K562 (cell line): ENCODE measurements at regions not wholly inside any gene's neighbourhood (a gene's known extent, or its start where the extent isn't known, plus 50 kb on each side); places are given as distances from the start of the nearest gene placed in this dataset.

ENCODE experiments used
- ATAC-seq: fragments of 200-7000 bp; cut with Tn5 transposase; 3 replicates; pipeline ENCODE4 v1.9.1; 2020; ENCODE audit warnings: moderate library complexity
- BruUV-seq: library from RNA; stranded (reverse); fragments of 400-500 nt; replicated peaks from 2 replicates; lab custom pipeline; 2021; lab: Mats Ljungman, UMichigan
- CTCF ChIA-PET: fragments of 300-600 bp; formaldehyde crosslinking; extraction: SDS; loops from one replicate; lab custom pipeline; 2021; ENCODE audit warnings: low intra/inter-chr PET ratio; lab: Yijun Ruan, JAX
- POLR2A ChIA-PET: fragments of 300-600, 350-650 bp; sonication (Branson Sonifier 250); formaldehyde crosslinking; extraction: SDS; loops from one replicate; lab custom pipeline; 2021; ENCODE audit warnings: antibody characterized with exemption, inconsistent platforms; lab: Yijun Ruan, JAX
- DNase-seq, 4 experiments: peaks; one replicate each; pipeline versions ENCODE4 v3.0.0 to v3.0.0-alpha.2; 2011 to 2018; ENCODE audit warnings: low spot score in 3 of 4, mixed read lengths in 3 of 4; ENCODE audit errors: extremely low read depth in 1 of 4
- FAIRE-seq: peaks from 2 replicates; lab custom pipeline; 2011; peaks lifted over from hg19 to GRCh38; lab: Jason Lieb, UNC
- H2AFZ ChIP-seq: 2 replicates; pipeline ENCODE4 v1.6.0; 2011; ENCODE audit warnings: low read depth, low read length, control low read depth, inconsistent platforms
- H3K27ac ChIP-seq: fragments of 200-600 bp; 3 replicates; pipeline ENCODE4 v1.8.0; 2011; ENCODE audit warnings: low read depth, mild to moderate bottlenecking, control low read depth, inconsistent platforms, low read length, moderate library complexity, mixed read lengths; ENCODE audit errors: extremely low read depth
- H3K27me3 ChIP-seq, 2 experiments: fragments of 300-600 bp in 1 of 2; 2 replicates in 1 of 2; 3 replicates in 1 of 2; pipeline versions ENCODE4 v1.6.0 to v1.8.0; 2011; ENCODE audit warnings: inconsistent platforms in 2 of 2, low read length in 2 of 2, mild to moderate bottlenecking in 1 of 2, mixed read lengths in 1 of 2, moderate library complexity in 1 of 2; ENCODE audit not compliant: control insufficient read depth in 2 of 2, insufficient read depth in 2 of 2
- H3K36me3 ChIP-seq: fragments of 300-600 bp; 3 replicates; pipeline ENCODE4 v1.8.0; 2011; ENCODE audit warnings: mild to moderate bottlenecking, low read length, inconsistent platforms; ENCODE audit not compliant: control insufficient read depth, insufficient read depth
- H3K4me1 ChIP-seq, 2 experiments: fragments of 200-600 bp in 1 of 2; replicated peaks in 1 of 2; 2 replicates in 1 of 2; 3 replicates in 1 of 2; pipeline versions ENCODE4 v1.5.1 to v1.8.0; 2011; ENCODE audit warnings: inconsistent platforms in 2 of 2, low read length in 2 of 2, mild to moderate bottlenecking in 1 of 2, mixed read lengths in 1 of 2, moderate library complexity in 1 of 2; ENCODE audit not compliant: control insufficient read depth in 2 of 2, insufficient read depth in 2 of 2
- H3K4me2 ChIP-seq: 2 replicates; pipeline ENCODE4 v1.6.1; 2011; ENCODE audit warnings: low read length, control low read depth, inconsistent platforms, mixed read lengths; ENCODE audit not compliant: insufficient read depth
- H3K4me3 ChIP-seq: fragments of 200-600 bp; sonication (generic), shearing (Covaris generic); 2 replicates; pipeline ENCODE4 v1.5.1; 2016; ENCODE audit warnings: control low read depth, inconsistent platforms
- H3K79me2 ChIP-seq: fragments of 200-600 bp; 3 replicates; pipeline ENCODE4 v1.8.0; 2011; ENCODE audit warnings: low read length, inconsistent platforms; ENCODE audit not compliant: control insufficient read depth, insufficient read depth
- H3K9ac ChIP-seq, 2 experiments: 2 replicates each; pipeline versions ENCODE4 v1.6.0 to v1.6.1; 2011; ENCODE audit warnings: low read depth in 2 of 2, low read length in 2 of 2, control low read depth in 1 of 2, inconsistent platforms in 1 of 2, mild to moderate bottlenecking in 1 of 2, mixed read lengths in 1 of 2; ENCODE audit not compliant: insufficient read depth in 1 of 2
- H3K9me1 ChIP-seq: one replicate; pipeline ENCODE4 v1.6.0; 2011; ENCODE audit warnings: inconsistent platforms, mild to moderate bottlenecking, low read length, moderate library complexity; ENCODE audit not compliant: control insufficient read depth, insufficient read depth
- H3K9me3 ChIP-seq: replicated peaks from 2 replicates; pipeline ENCODE4 v1.5.1; 2011; ENCODE audit warnings: low read depth, low read length, inconsistent platforms; ENCODE audit not compliant: control insufficient read depth, insufficient read depth
- H4K20me1 ChIP-seq: replicated peaks from 2 replicates; pipeline ENCODE4 v1.6.1; 2011; ENCODE audit warnings: low read length, inconsistent platforms, mixed read lengths; ENCODE audit not compliant: control insufficient read depth, insufficient read depth
- BCOR ChIP-seq: fragments of 450-650 bp; IDR thresholded peaks from 2 replicates; pipeline ENCODE4 v1.6.1; 2016
- HLTF ChIP-seq: fragments of 450-650 bp; IDR thresholded peaks from 2 replicates; pipeline ENCODE4 v1.6.1; 2016
- HNRNPK ChIP-seq: fragments of 200-400 bp; formaldehyde crosslinking; IDR thresholded peaks from one replicate; pipeline ENCODE4 v1.6.1; 2018; ENCODE audit warnings: mild to moderate bottlenecking, low read depth, low read length; ENCODE audit not compliant: poor library complexity, severe bottlenecking
- HNRNPUL1 ChIP-seq: fragments of 200-400 bp; formaldehyde crosslinking; IDR thresholded peaks from 2 replicates; pipeline ENCODE4 v1.6.1; 2017; ENCODE audit warnings: low read length
- MYC ChIP-seq, 2 experiments: fragments of 250-450 bp in 1 of 2; sonication (Bioruptor Pico) in 1 of 2; IDR thresholded peaks; 2 replicates each; pipeline versions ENCODE4 v1.5.1 to v1.6.1; 2012 to 2021; ENCODE audit warnings: low read depth in 2 of 2, borderline replicate concordance in 1 of 2, improper control_type of control experiment in 1 of 2, low read length in 1 of 2, mild to moderate bottlenecking in 1 of 2, moderate library complexity in 1 of 2
- PHB2 ChIP-seq: fragments of 450-650 bp; IDR thresholded peaks from 2 replicates; pipeline ENCODE4 v1.6.1; 2017; ENCODE audit warnings: low read depth
- RFX7 ChIP-seq: fragments of 250-450 bp; sonication (Bioruptor Pico); IDR thresholded peaks from 2 replicates; pipeline ENCODE4 v1.5.1; 2021; ENCODE audit warnings: mild to moderate bottlenecking
- ZNF785 ChIP-seq: fragments of 250-450 bp; sonication (Bioruptor Pico); IDR thresholded peaks from 2 replicates; pipeline ENCODE4 v1.4.0; 2020; ENCODE audit warnings: mild to moderate bottlenecking
- WGBS: fragments of 100-300 bp; shearing (Covaris generic); methylation state at CpG from one replicate; pipeline ENCODE4 v1.1.6; 2016; ENCODE audit warnings: low coverage, mixed read lengths; ENCODE audit not compliant: insufficient coverage; ENCODE audit errors: missing lambda C conversion rate; 5-methylcytosine and 5-hydroxymethylcytosine counted together
- in situ Hi-C: fragments of 300-500 bp; cut with MboI; formaldehyde crosslinking; loops from 4 replicates; pipeline ENCODE4 v1.15.0; 2018; ENCODE audit warnings: inconsistent platforms, mixed read lengths
- intact Hi-C: fragments of 100-400 bp; cut with micrococcal nuclease; formaldehyde crosslinking; loops from 2 replicates; pipeline ENCODE4 v1.14.2; 2022
- TF ChIP-seq, protein P1 (sequence below): fragments of 250-450 bp; sonication (Bioruptor Pico); IDR thresholded peaks from 2 replicates; pipeline ENCODE4 v1.5.0; 2021; ENCODE audit warnings: mild to moderate bottlenecking, moderate library complexity
- TF ChIP-seq, protein P2 (sequence below), 2 experiments: fragments of 150-350 bp in 1 of 2; IDR thresholded peaks; 2 replicates each; pipeline ENCODE4 v1.6.1; 2012 to 2016; ENCODE audit warnings: low read depth in 2 of 2, low read length in 2 of 2, mild to moderate bottlenecking in 1 of 2, moderate library complexity in 1 of 2

DNA sequence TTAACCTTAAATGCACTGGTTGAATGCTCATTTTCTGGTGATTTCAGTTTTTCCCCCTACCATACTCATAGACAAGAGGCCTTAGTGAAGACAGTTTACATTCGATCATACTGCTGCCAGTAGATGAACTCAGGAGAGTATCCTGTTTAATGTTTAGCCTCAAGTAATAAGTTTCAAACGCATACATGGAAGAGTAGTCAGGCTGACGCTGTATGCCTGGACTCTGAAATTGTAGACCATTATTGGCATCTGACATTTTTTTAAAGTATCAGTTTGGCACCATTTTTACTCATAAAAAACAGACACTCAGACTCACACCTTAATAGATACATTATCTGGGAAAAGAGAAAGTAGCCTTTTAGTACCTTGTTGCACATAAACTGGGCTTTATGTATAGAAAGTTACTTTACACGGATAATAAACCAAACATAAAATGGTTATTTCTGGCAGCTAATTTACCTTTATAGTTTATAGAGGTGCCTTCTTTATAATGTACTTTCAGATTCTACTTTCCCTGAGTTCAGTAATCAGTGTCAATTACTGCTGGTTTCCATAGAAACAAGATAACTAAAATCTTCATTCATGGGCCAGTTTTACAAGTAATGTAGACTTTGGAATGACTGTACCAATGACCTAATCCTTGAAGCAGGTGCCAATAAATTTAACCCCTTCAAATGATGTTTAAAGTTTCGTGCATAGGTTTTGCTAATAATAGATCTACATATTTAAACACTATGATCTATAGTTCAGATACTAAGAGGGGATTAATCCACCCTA lies 183.8 kb upstream of the ITGA1 start:
- H3K79me2 ChIP-seq, result no peaks in the 10 kb centered on the region
- no peak overlapping the region for H3K4me3 ChIP-seq
- ATAC-seq (no peak), DNase-seq (no peak), FAIRE-seq (no peak)
- H2AFZ ChIP-seq, result no peak overlapping the region
- no peaks in the 10 kb centered on the region for H3K27me3 ChIP-seq
- ChIA-PET POLR2A (no interaction called here), CTCF (no interaction called here)
- 0% methylated on average over 5 of the region's 5 CpGs for WGBS
- no peaks in the 10 kb centered on the region for H4K20me1 ChIP-seq
- no peaks in the 10 kb centered on the region for H3K4me1 ChIP-seq
- no peak overlapping the region for H3K27ac ChIP-seq
- in situ Hi-C loops (no loop called here), intact Hi-C loops (no loop called here)
- no peaks in the 10 kb centered on the region for H3K9me3 ChIP-seq
- H3K4me2 ChIP-seq, result no peak overlapping the region
- BruUV-seq, result no TSS peak
- H3K9me1 ChIP-seq, result no peaks in the 10 kb centered on the region
- H3K36me3 ChIP-seq, result no peaks in the 10 kb centered on the region
- H3K9ac ChIP-seq, result no peak overlapping the region
- no peak for TF ChIP-seq MYC (IDR thresholded peaks at IDR 0.05; ENCODE audit: low read depth, low read length)
- no peak for TF ChIP-seq MYC (CRISPR knock-in tag; IDR thresholded peaks at IDR 0.05; ENCODE audit: borderline replicate concordance, low read depth)
- no peak for TF ChIP-seq ZNF785 (CRISPR knock-in tag)
- TF ChIP-seq HNRNPUL1, result no peak
- TF ChIP-seq, protein P1, sequence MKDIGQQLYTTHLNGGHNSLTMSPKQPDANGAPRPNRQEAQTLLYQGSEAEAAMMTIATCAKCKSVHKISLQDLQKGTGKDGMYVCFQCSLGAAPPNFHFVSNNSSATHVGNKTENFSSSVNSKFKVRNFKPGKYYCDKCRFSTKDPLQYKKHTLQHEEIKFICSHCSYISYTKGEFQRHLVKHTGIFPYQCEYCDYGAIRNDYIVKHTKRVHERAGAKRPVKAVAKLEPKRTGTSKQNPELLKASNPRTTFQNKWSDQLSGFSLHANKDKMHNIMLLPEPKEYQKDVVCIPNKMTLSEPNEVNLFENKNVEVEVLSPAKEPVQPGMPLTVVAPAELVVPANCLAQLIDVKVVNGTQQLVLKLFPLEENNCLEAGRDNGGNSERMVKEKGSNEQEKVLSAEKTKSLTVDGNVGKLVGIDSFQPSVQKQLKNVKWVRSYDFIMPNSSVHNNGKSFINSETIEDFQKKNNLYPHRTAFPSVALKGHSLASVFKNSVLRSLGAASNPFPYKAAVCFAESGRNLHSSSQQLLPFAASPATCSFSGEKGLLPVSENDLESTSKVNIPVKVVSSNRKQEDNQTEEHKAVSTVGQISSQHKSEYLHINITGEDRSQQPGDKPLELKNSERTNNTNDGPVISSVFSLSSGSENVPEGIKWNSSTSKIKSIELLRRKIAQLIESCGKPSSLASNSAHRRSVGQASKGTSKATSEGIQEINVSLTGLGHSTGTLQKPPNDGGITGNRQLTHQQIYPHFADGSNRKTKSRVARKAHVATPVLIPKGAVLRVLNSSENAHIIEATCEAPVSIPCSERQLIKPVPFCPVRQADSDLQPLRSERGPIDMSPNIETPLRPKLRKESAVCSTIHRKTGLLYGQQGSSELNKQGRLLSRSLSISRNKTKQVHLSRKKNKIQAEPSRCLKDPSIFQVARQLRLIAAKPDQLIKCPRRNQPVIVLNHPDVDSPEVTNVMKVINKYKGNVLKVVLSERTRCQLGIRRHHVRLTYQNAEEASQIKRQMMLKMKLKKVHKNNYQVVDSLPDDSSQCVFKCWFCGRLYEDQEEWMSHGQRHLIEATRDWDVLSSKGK (CRISPR knock-in tag), result no peak
- no peak for TF ChIP-seq BCOR
- TF ChIP-seq HNRNPK, result no peak
- TF ChIP-seq RFX7, result no peak
- no peak for TF ChIP-seq HLTF
- TF ChIP-seq PHB2, result no peak
- TF ChIP-seq, protein P2, sequence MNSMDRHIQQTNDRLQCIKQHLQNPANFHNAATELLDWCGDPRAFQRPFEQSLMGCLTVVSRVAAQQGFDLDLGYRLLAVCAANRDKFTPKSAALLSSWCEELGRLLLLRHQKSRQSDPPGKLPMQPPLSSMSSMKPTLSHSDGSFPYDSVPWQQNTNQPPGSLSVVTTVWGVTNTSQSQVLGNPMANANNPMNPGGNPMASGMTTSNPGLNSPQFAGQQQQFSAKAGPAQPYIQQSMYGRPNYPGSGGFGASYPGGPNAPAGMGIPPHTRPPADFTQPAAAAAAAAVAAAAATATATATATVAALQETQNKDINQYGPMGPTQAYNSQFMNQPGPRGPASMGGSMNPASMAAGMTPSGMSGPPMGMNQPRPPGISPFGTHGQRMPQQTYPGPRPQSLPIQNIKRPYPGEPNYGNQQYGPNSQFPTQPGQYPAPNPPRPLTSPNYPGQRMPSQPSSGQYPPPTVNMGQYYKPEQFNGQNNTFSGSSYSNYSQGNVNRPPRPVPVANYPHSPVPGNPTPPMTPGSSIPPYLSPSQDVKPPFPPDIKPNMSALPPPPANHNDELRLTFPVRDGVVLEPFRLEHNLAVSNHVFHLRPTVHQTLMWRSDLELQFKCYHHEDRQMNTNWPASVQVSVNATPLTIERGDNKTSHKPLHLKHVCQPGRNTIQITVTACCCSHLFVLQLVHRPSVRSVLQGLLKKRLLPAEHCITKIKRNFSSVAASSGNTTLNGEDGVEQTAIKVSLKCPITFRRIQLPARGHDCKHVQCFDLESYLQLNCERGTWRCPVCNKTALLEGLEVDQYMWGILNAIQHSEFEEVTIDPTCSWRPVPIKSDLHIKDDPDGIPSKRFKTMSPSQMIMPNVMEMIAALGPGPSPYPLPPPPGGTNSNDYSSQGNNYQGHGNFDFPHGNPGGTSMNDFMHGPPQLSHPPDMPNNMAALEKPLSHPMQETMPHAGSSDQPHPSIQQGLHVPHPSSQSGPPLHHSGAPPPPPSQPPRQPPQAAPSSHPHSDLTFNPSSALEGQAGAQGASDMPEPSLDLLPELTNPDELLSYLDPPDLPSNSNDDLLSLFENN (IDR thresholded peaks at IDR 0.05; ENCODE audit: low read depth in 2 of 2, low read length in 2 of 2), result no peak
